Adrenal gland (tissue), 5 donors: ENCODE measurements at regions not wholly inside any gene's neighbourhood (a gene's known extent, or its start where the extent isn't known, plus 50 kb on each side); places are given as distances from the start of the nearest gene placed in this dataset.

Experiments
- CTCF ChIP-seq, 6 experiments: fragments of 450-650 bp in 4 of 6; fragments of 200-600 bp in 2 of 6; sonication (generic) in 1 of 6; IDR thresholded peaks; 1 replicate in 5 of 6; 2 replicates in 1 of 6; pipeline versions ENCODE4 v1.5.1 to v1.8.0; 2016 to 2021; ENCODE audit warnings: antibody characterized with exemption in 6 of 6, mild to moderate bottlenecking in 2 of 6, moderate library complexity in 1 of 6
- POLR2A ChIP-seq, 2 donors: fragments of 450-650 bp; IDR thresholded peaks; one replicate each; pipeline ENCODE4 v1.6.1; 2017; ENCODE audit warnings: antibody characterized with exemption in 2 of 2, mild to moderate bottlenecking in 2 of 2, moderate library complexity in 1 of 2
- donor health status: DM: no; HTN: no; CAD: no.

DNA sequence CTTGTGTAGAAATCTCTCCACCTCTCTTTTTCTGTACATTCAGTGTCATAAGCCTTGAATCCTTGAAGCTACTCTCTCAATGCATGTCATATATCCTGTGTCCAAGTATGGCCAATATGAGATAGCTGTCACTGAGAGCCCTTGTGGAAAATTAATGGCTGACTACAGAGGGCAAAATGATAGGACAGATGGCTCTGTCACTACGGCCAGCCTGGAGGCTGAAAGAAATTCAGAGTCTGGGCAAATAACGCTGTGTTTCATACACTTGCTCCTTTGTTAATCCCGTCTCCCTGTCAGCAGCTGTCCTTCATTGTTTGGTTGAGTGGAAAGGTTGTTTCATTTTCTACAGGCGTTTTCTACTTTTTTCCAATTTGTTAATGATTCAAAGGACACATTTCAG lies 70.4 kb upstream of the VGLL2 start:
- TF ChIP-seq POLR2A (IDR thresholded peaks at IDR 0.05) = no peak
- no peak for TF ChIP-seq CTCF (IDR thresholded peaks at IDR 0.05)
